ENCODE measurements at regions not wholly inside any gene's neighbourhood (a gene's known extent, or its start where the extent isn't known, plus 50 kb on each side); places are given as distances from the start of the nearest gene placed in this dataset.
"Not testable (repeated sequence)": the region's sequence is repeated elsewhere in the genome, so short reads cannot be mapped to it uniquely, and the experiment has no call there.

GRCh38 chr6:155765275-155766194, 309.9 kb upstream of the NOX3 start:
- no peak for DNase-seq (ENCODE audit: low spot score)

DNA sequence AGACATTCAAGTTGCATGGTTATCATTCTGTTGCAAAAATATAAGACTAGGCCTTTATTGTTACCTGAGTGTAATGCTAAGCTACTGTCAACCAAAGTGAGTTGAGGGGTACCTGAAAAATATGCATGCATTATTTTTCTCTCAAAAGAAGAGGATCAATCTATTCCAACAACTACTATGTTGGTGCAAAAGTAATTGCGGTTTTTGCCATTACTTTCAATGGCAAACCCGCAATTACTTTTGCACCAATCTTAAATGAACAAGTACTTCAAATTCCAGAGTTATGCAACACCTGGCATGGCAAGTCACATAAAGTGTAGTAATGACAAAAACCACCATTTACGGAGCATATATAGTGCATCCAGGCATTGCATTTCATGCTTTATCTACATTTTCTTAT, 307.0 kb upstream of the NOX3 start:
- no peak for DNase-seq (ENCODE audit: low spot score)

- DNase-seq (ENCODE audit: low spot score) = no peak
These were observed 299.8 kb upstream of the NOX3 start for GRCh38 chr6:155755452-155755851.

GRCh38 chr6:155748778-155749177, 293.1 kb upstream of the NOX3 start:
- not testable (repeated sequence) for DNase-seq (ENCODE audit: low spot score)

DNA sequence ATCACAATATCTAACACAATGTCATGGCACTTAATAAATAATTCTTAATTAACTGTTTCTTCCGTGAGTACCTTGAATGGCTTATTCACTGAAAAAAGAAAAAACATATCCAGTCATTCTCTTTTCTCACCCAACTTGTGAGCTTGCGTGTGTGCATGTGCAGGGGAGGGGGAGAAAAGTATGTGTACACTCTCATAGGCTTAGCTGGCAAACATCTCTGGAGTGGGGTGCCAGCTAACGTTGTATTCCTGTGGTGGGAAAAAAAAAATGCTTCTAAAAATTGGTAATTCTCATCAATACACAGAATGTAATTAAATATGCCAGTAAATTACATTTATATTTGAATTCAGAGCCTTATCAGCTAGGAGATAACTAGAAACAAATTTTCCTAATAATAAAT, 291.9 kb upstream of the NOX3 start:
- DNase-seq (ENCODE audit: low spot score) = no peak

DNA sequence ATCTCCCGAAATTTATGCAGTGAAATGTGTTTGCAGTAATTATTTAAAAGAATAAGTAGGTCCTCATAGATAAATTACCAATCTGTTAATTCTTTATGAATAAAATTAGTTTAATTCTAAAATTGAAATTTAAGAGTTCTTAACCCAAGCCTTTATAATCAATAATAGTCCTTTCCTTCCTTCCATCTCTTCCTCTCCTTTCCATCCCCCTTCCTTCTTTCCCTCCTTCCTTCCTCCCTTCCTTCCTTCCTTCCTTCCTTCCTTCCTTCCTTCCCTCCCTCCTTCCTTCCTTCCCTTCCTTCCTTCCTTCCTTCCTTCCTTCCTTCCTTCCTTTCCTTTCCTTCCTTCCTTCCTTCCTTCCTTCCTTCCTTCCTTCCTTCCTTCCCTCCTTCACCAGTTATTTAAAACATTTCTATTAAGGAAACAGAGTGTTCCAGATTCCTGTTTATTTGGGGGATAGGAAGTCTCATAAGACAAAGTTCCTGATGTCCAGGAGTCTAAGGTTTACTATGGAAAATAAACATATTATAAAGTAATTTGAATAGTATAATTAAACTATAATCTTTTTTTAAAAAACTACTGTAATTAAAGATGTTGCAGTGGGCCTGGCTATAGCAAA, 285.3 kb upstream of the NOX3 start:
- DNase-seq (ENCODE audit: low spot score) = no peak

DNA sequence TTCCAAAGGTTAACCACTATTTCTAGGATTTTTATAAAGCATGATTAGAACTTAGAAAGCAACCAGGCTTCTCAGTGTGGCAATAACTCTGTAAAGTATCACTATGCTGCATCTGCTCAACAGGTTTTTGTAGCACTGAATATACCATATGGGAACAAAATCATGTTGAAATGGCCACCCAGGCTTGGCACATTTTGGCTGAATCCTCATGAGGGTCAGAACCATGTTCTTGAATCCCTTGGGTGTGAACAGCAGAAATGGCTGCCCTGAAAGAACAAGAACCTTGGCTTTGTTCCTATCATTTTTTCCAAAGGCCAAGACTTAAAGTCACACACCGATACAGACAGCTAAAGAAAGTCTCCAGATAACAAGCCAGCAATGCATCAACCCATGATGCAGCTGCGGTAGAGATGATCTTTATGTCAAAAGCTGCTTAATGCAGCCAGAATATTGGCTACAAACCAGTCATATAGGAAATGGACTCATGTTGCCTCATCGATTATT, 283.0 kb upstream of the NOX3 start:
- no peak for DNase-seq (ENCODE audit: low spot score)

GRCh38 chr6:155717374-155717773, 261.7 kb upstream of the NOX3 start:
- DNase-seq (ENCODE audit: low spot score) = no peak

DNA sequence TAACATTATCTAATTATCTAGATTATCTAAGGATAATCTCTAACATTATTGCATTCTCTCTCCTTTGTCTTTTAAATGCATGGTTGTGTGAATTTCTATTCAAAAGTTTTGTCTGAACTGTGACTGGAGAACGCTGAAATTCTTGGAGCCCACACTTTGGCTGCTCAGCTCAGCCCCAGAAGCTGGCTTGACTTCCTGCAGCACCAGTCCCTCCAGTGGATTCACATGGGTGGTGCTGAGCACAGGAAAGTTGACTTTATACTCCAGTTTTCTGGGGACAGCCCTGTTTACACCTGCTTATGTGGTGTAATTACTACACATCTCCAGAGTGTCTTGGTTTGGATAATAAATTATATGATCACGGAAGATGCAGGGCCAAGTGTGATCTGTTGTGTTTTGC, 255.1 kb upstream of the NOX3 start:
- DNase-seq (ENCODE audit: low spot score) = no peak

DNA sequence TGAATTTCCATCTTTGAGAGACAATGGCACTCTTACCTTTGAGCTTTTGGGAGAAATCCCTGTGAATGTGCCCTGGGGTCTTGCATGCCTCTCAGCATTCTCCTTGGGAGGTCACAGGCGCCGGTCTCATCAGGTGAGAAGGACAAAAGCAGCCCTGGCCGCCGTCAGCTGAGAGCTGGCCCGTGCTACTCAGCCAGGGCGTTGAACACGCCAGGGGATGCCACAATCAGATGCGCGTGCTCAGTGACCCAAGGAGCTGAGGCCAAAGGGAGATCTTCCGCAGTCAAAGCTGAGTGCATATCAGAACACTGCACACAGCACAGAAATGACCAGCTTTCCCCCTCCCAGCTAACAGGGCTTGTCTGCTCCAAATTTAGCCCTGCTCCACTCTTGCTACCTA, 253.6 kb upstream of the NOX3 start:
- no peak for DNase-seq (ENCODE audit: low spot score)

DNA sequence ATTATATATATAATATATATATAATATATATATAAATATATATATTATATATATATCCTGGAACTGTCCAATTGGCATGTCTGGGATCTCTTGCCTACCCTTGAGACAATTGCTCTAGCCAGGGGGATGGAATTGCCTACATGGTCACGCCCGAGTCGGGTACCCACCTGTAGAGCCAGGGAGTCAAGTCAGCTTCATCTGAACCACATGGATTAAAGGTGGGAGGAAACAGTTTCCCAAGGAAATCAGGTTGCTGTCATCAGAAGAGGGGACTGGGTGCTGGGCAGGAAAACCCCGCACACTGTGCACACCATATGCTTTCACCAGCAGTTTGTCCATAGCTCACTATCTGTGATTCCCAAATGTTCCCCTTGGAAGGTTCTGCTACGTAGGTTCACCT, 252.5 kb upstream of the NOX3 start:
- no peak for DNase-seq (ENCODE audit: low spot score)

DNA sequence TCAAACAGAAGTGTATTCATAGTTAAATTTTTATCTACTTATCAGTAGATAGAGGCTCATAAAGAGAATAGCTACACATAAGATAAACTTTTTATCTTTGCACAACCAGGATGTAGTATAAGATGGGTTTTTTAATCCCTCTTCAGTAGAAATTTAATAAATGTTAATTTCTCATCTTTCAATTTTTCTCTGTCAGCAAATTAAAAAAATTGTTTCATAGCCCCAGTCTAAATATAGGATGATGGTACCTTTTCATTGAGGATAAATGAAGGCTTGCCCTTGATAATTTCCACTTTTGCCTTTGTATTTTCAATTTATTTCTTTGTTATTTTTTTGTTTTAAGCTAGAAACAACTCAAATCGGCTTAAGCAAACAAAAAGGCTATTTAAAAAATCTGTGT, 251.2 kb upstream of the NOX3 start:
- DNase-seq (ENCODE audit: low spot score) = no peak

GRCh38 chr6:155706341-155706740, 250.7 kb upstream of the NOX3 start:
- DNase-seq (ENCODE audit: low spot score) = no peak

DNA sequence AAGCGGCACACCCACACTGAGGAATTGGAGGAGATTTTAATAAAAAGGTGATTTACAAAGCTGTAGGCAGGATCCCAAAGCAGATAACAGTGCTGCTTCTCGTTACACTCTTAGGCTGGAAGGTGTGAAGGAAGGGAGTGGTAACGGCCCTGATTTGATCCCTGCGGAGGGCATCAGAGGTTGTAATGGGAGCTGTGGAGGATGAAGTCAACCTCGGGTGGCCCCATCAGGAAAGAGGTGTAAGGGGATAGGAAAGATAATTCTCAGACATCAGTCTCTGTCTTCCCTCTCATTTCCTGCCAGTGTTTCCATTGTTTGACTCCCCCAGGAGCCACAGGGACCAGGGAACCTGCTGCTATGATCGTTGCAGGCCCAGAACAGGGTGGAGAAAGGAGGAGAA, 245.7 kb upstream of the NOX3 start:
- DNase-seq (ENCODE audit: low spot score) = no peak

DNA sequence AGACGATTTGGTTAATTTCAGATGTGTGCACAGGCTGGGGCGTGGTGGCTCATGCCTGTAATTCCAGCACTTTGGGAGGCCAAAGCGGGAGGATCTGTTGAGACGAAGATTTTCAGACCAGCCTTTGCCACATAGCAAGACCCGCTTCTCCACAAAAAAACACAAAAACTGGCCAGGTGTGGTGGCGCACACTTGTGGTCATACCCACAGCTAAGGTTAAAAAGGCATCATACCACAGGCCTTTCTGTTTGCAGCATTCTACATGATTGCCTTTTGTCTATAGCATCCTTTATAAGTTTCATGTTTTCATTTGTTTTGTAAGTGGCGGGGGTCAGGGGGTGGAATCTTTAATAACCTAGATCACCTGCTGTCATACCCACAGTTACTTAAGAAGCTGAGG, 239.9 kb upstream of the NOX3 start:
- no peak for DNase-seq (ENCODE audit: low spot score)

GRCh38 chr6:155694419-155694790, 238.8 kb upstream of the NOX3 start:
- no peak for DNase-seq (ENCODE audit: low spot score)

GRCh38 chr6:155693573-155694418, 238.2 kb upstream of the NOX3 start:
- no peak for DNase-seq (ENCODE audit: low spot score)

- DNase-seq (ENCODE audit: low spot score) = no peak
These were observed 235.2 kb upstream of the NOX3 start for GRCh38 chr6:155690820-155691219.

DNA sequence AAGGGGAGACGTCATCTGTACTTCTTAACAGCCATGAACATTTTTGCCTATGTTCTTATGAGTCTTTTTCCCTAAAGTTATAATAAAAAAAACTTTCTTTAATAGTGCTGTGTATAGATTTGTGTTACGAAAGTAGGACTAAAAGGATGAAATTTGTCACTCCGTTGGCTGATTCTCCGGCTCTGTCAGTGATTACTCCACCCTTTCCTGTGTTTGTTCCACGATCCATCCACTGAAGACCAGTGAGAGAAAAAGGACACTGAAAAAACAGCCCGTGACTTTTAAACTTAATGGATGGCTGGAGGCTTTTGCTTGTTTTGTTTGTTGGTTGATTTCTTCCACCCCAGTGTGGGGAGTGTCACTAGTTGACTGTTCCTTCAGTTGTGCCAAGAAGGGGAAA, 232.0 kb upstream of the NOX3 start:
- DNase-seq (ENCODE audit: low spot score) = no peak

DNA sequence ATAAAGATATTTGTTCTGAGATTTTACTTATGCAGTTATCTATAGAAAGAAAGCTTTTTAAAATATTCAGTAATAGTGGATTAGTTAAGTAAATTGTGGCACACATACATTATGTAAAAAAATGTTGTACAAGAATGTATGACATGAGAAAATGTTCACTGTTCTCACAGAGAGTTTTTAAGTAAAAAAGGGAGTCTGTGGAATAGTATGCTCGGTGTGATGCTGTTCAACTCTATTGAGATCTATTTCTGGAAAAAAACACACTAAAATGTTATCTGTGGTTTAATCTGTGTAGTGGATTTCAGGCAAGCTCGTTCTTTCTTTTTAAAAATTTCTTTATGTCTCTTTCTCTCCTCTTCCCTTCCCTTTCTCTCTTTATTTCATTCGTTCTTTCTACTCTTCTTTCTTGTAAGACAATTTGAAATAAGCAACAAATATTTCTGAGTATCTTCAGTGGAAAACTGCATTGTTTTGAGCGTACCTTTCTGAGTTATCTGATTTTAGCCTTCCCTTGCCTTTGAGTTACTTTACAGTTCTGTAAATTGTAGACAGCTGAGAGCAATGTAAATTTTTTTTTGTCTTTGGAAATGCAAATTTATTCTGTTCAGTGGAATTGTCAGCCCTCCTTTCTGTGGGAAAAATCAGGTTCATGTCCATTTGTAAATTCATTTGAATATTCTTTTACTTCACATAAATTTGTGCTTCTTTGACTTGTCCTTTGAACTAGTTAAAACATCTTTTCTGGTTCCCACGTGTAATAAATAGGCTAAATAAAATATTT, 229.0 kb upstream of the NOX3 start:
- no peak for DNase-seq (ENCODE audit: low spot score)

- DNase-seq (ENCODE audit: low spot score) = no peak
These were observed 222.7 kb upstream of the NOX3 start for GRCh38 chr6:155678361-155678760.

- no peak for DNase-seq (ENCODE audit: low spot score)
These were observed 220.7 kb upstream of the NOX3 start for GRCh38 chr6:155676346-155676745.

All from NAMALWA (cell line).